CD4-positive, alpha-beta T cell treated with Interleukin-15 for 4 hours (primary cell): ENCODE measurements at regions not wholly inside any gene's neighbourhood (a gene's known extent, or its start where the extent isn't known, plus 50 kb on each side); places are given as distances from the start of the nearest gene placed in this dataset.
"Not testable (repeated sequence)": the region's sequence is repeated elsewhere in the genome, so short reads cannot be mapped to it uniquely, and the experiment has no call there.

Experiments used
- DNase-seq: peaks from one replicate; pipeline ENCODE4 v3.0.0-alpha.2; 2020; ENCODE audit warnings: low spot score

DNA sequence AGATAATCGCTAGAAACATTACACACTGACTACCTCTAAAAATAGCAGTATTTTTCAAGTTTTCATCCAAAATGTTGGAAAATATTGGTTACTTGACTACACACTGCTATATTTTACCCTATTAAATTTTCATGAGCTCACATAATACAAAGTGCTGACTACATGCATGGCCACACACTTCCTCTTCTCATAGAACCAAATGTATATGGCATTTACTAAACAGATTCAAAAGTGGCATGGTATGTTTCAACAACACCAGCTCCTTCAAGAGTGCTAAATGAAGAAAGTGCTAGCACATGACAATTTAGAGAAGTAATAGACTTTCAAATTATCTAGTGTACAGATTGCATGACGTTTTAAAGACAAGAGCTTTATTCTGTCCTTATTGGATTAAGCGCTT is 780.4 kb upstream of the SLITRK6 start:
- no peak for DNase-seq

DNA sequence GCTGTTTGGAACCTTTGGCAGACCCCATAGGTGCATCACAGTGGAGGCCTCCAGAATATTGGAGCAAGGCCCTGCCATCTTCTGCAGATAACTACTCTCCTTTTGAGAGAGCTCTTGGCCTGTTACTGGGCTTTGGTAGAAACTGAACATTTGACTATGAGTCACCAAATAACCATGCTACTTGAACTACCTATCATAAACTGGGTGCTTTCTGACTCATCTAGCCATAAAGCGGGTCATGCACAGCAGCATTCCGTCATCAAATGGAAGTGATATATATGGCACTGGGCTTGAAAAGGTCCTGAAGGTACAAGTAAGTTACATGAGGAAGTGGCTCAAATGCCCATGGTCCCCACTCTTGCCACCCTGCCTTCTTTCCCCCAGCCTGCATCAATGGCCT is 782.5 kb upstream of the SLITRK6 start:
- DNase-seq: no peak

DNA sequence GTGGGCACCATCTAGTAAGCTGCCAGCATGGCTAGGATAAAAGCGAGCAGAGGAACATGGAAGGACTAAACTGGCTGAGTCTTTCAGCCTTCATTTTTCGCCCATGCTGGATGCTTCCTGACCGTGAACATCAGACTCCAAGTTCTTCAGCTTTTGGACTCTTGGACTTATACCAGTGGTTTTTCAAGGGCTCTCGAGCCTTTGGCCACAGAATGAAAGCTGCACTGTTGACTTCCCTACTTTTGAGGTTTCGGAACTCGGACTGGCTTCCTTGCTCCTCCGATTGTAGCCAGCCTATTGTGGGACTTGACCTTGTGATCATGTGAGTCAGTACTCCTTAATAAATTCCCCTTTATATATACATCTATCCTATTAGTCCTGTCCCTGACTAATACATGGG is 785.1 kb upstream of the SLITRK6 start:
- DNase-seq: no peak

DNA sequence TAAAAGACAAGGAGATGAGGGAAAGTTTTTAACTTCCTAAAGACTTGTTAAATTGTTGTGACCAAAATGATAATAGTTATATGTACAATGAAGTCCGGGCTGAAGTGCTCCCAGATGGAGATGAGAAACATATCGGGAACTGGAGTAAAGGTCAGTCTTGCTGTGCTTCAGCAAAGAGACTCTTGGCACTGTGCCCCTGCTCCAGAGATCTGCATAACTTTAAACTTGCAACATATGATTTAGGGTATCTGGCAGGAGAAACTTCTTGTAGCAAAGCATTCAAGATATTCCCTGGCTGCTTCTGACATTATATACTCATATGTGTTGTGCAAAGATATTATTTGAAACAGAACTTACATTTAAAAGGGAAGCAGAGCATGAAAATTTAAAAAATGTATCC is 786.6 kb upstream of the SLITRK6 start:
- no peak for DNase-seq

DNA sequence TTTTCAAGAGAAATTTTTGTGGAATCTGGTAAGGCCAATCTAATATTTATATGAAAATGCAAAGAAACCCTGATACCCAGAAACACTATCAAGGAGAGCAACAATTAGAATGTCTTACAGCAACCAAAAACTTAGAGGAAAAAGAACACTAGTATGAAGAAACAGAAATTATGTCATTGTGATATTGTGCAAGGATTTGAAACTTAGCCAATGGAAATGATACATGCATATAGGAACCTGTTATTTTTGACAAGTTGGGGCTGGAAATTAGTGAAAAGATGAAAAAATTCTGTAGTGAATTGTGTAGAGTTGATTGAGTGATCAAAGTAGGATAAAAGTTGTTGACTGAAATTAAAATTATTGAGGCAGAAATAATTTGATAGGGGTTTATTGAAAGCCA is 792.6 kb upstream of the SLITRK6 start:
- DNase-seq: no peak

DNA sequence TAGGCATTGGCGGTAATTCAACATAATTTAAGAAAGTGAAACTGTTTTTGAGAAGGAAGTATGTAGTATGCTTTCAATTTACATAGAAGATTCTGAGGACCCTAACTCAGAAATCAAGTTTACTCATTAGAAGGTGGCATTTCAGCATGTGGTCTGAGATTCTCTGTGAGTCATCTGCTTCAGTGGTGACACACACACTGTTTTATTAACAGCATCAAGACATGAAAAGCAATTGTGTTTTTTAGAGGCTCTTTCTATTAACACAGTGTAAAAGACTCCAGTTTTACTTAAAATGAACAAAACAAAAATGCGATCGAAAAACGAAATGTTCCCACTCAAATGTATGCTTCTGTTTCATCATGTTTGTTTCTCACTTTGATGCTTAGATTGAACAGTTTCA is 802.1 kb upstream of the SLITRK6 start:
- no peak for DNase-seq

DNA sequence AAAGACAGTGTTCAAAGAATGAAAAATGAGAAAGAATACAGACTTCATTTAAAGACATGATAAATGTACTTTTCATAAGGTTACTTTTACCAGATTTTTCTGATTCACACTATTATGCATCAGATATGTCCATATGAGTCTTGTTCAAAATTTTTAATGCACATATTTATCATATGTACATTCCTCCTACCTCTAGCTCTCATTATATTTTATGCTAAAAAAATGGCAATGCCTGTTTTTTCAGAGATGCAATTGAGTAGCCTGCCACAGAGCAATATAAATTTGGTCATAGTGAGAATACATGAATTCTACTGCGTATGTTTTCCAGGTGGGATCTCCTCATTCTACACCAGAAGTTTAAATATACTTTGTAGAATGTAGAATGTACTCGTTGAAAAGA is 807.0 kb upstream of the SLITRK6 start:
- DNase-seq: no peak

DNA sequence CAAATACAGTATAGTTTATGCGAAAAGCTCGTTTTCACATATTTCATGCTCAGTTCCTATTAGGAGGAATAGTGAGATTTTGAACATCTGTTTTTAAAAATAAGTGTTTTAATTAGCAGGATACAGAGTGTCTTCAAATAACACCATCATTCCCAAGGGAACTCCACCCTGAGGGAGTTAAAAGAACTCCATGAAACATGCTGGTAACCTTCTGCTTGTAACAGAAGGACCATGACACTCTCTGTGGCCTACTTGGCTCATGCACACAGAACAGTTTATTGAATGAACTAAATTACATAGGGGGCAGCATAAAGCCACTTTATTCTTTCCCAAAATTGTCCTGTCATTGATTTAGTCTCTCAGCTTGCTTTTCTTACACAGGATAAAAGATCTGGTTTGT is 809.5 kb upstream of the SLITRK6 start:
- no peak for DNase-seq

DNA sequence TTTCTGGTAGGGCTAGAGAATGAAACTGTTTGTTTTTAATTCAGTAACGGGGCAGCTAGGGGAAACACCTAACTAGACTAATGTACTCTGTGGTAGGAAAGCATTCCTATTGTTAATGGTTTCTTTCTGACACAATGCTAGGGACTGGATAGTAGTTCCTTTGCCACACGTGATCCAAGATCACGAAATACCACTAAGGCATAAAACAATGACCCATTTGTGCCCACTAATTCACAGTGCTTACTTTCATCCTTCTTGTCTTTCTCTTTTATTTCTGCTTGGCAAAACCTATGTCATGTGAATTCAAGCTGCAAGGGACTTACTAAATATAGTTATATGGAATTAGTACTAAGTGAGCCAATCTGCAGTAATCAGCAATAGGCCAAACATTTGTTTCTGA is 834.1 kb upstream of the SLITRK6 start:
- no peak for DNase-seq

DNA sequence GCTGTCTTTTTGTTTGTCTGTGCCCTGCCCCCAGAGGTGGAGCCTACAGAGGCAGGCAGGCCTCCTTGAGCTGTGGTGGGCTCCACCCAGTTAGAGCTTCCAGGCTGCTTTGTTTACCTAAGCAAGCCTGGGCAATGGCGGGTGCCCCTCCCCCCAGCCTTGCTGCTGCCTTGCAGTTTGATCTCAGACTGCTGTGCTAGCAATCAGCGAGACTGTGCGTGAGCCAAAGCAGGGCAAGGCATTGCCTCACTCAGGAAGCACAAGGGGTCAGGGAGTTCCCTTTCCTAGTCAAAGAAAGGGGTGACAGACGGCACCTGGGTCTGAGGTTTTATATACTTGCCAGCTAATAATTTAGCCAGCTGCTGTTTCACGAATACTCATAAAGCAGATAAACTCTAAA is 852.0 kb upstream of the SLITRK6 start:
- not testable (repeated sequence) for DNase-seq

DNA sequence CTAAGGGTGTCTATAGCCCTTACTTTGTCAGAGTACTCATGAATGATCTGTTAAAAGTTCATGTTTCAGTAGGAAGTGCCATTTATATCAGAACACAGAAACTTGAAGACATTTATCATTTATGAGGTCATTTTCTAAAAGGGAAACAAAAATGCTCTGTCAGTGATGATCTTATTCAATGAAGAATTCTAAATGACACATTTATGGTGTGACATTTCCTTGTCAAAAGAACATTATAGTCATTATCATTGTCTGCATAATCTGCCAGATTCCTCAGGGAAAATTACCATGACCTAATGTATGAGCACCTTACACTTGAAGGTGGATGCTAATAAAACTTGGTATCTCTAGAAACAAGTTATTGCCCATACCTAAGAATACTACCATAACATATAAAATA is 853.8 kb upstream of the SLITRK6 start:
- DNase-seq: no peak

DNA sequence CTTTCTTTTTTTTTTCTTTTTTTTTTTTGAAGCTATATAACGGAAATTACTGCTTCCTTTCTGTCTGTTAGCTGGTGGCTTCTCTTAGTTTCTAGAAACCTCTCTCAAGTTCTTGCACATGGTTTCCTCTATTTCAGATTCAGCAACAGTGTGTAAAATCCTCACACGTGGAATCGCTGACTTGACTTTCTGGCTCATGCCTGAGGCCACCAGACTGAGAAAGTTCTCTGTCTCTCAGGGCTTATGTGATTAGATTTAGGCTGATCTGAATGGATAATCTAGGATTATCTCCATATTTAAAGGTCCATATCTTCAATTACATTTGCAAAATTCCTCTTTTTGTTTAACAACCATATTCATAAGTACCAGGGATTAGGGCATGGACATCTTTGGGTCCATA is 856.3 kb upstream of the SLITRK6 start:
- DNase-seq: no peak

DNA sequence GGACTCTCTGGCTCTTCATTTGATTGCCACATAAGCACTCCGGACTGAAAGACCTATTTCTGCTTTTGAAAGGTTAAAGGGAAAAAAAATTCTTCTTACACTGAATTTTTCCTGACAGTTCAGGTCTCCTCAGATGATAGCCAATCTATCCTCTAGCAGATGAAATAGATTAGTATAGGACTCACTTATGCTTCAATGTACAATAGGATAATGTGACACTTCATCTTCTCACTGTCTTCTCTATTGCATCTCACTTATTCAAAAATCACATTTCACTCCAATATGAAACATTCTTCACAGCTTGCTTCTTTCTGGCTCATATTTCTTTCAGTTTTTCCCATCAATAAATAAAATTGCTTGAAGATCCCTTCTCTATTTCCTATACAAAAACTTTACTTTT is 860.9 kb upstream of the SLITRK6 start:
- no peak for DNase-seq

DNA sequence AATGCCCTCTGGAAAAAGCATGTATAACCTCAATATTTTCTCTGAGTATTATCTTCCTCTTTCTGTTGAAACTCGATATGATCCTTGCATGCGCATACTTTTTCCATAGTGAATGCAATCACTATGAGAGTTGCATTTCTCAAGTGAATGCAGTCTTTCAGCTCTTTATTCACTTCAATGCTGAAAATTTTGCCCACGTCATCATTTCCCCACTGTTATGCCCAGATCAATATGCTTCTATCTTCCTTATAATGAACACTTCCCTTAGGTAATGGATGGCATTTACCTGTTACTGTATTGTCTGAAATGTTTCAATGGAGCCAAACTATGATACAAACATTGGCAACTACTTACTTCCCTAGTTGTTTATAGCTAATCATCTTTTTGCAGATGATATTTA is 866.6 kb upstream of the SLITRK6 start:
- no peak for DNase-seq

DNA sequence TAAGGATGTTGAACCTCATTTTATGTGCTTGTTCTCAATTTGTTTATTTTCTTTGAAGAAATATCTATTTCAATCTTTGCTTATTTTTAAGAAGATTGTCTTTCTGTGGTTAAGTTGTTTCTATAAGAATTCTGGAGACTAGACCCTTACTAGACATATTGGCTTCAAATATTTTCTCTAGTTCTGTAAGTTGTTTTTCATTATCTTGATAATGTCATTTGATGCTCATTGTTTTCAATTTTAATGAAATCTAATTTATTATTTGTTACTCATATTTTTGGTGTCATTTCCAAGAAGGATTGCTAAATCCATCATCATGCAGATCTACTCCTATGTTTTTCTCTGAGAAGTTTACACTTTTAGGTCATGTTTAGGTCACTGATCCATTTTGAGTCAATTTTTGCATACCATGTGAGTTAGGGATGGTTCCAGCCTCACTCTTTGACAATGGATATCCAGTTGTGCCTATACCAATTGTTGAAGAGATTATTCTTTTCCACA is 874.8 kb upstream of the SLITRK6 start:
- no peak for DNase-seq

DNA sequence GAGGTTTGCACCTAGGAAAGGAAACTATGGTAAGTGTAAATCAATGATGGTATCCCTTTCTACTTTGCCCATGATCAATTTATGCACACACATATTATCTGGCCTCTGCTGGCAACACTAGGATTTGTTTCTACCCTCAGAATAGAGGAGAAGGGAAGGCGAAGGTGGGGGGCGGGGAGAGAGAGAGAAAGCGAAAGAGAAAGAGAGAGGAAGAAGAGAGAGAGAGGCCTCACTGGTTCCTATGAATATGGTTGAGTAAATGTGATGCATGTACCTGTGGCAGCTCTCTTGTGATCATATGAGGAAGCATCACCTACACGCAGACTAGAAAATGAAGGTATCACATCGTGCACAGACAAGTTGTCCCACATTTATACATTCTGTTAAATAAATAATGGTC is 882.0 kb upstream of the SLITRK6 start:
- no peak for DNase-seq

DNA sequence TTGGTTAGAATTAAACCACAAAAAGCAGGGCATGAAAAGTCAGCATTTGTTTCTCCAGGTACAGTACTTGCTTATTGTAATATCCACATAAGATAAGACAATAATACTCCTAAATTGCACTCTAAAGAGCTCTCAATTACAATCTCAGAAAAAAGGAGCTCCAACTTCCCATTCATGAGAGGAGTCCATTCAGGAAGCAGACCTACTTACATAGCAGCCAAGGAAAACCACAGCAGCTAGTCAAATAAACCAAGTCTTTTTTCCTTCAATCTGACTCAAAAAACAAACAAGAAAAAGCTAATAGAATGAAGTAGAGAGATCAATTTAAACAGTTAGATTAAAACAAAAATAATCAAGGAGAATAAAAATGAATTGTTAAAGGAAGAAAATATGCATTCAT is 885.2 kb upstream of the SLITRK6 start:
- DNase-seq: no peak

DNA sequence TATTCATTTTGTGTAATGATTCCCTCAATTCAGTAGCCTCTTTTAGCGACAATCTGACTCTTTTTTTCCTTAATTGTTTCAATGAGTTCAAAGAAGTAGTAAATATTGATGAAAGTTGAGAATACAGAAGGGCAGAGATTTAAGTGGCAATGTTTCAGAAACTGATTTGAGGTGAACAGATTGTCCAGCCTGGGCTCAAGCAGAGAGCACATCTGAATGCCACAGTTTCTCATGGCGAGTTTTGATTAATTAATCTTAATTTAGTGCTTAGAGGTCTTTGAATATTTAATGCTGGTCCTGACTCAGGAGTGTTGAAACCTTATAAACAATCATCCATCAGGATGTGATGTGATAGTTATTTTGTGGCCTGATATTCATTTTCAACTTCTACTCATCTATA is 890.7 kb upstream of the SLITRK6 start:
- no peak for DNase-seq

DNA sequence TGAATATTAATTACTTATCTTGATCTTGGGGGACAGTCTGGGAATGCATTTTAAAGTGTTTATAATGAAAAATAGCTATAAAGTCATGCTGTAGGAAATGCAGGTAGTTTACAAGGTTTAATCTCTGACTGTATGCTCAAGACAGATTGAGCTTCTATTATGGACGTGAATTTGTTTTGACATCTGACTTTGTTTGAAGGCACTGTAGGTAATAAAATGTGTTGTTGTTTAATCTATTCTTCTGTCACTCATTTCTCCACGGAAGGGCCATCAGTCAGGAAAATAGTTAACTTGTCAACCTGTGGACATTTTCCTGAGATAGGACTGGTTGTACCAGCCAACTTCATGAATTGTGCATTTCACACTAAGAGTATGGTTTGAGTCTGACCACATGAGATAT is 893.1 kb upstream of the SLITRK6 start:
- no peak for DNase-seq

DNA sequence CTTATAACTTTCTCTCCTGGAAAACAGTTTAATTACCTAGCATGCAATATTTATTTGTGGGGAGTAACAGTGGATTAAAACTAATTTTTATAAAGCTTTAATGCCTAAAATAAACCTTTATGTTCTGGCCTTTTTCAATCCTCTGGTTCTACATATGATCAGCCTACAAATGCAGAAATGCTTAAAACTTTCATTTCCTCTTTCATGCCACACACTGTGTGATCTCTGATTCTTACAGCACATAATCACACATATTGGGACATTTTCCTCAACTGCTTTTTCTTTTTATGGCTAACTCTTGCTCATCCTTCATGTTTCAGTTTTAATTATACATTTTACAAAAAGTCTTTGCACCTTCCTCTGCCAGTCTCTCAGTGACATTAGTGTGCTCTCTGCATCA is 910.8 kb upstream of the SLITRK6 start:
- no peak for DNase-seq

DNA sequence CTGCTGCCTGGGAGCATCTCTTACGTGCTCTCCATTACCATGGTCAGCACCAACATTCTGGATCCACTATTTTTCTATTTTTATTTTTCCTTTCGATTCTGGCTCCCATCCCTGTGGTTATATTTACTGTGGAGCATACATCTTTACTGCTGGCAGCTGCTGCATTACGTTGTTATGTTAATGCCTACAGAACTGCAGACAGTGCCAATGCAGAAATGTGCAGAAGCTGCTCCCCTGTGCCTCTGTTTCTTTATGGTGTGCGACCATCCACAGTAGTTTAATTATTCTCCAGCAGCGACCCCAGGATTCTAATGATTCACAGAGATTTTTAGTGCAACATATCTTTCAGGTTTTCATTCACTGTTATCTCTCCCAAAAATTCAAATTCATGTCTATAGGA is 911.7 kb upstream of the SLITRK6 start:
- DNase-seq: no peak

DNA sequence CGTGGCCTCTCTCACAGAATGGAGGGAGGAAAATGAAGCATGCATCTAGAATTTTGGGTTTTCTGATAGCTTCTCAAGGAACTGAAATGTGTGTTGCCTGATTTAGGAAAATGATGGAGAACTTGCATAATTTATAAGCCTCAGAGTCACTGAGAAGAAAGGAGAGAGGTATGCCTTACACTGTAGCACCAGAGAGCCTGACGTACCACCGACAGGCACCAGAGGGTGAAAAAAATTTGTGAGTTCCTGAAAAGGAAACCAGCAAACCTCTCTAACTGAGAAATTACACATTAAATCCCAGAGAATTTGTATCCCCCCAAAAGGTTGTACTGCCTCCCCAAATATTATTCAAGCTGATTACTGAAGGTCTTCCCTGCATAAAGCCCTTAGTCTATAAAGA is 915.3 kb upstream of the SLITRK6 start:
- no peak for DNase-seq

DNA sequence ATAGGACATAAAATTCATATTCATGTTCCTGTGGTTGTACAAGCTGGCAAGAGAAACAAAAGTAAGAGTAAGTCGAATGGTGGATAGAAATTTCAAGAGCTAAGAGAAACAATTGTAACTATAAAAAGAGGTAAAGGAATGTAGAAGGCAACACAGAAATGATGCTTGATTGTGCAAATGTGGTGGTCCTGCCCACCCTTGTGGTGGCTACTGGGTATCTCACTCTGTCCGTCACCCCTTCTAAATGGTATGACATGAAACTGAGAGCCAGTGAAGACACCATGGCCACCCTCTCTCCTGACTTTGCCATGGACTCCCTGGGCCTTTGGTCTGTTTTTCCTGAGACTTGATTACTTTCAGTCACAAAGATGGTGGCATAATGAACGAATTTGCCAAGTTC is 925.9 kb upstream of the SLITRK6 start:
- DNase-seq: no peak

DNA sequence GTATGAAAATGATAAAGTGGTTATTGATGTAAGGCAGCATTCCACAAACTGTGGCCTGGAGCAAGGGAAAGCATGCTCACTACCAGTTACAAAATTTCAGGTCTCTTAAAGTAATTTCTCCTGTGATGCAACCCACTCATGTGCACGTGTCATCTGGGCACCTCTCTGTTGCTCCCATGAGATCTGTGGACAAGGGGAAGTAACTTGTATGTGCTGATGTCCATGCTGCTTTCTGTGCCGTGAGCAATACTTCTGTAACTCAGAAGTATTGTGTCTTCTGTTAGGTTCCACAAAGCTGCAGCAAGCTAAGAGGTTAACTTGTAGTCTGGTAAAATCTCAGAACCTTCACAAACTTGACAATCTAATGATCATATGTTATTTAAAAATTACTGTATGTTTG is 930.0 kb upstream of the SLITRK6 start:
- DNase-seq: no peak

DNA sequence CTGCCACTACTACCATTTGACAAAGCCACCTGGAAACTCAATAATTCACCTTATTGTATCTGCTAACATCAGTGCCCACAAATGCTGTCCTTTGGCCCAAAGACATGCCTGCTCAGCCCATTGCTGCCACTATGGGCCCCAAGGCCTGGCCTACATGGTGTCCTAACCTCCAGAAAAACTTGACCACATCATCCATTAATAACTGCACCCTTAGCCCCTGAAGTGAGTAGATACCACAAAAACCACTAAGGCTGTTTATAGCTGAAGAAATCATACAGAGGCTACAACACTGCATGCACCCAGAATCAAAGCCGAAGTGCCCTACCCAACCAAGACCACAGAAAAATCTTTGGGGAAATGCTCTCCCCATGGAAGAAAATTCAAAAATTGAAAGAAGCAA is 932.8 kb upstream of the SLITRK6 start:
- no peak for DNase-seq
